ENCODE measurements at regions not wholly inside any gene's neighbourhood (a gene's known extent, or its start where the extent isn't known, plus 50 kb on each side); places are given as distances from the start of the nearest gene placed in this dataset.

- no peak for TF ChIP-seq ZNF512 (CRISPR knock-in tag; IDR thresholded peaks at IDR 0.05)
- TF ChIP-seq HDAC1 (CRISPR knock-in tag; IDR thresholded peaks at IDR 0.05), result no peak
- TF ChIP-seq ZBTB10 (CRISPR knock-in tag; IDR thresholded peaks at IDR 0.05; ENCODE audit: borderline replicate concordance), result no peak
- no peak for TF ChIP-seq HNRNPH1 (optimal IDR thresholded peaks at IDR 0.05; ENCODE audit: low read depth, low read length)
- TF ChIP-seq ZNF276 (CRISPR knock-in tag; IDR thresholded peaks at IDR 0.05; ENCODE audit: low read depth), result no peak
- no peak for TF ChIP-seq CTCF (CRISPR knock-in tag; IDR thresholded peaks at IDR 0.05)
- TF ChIP-seq KAT2B (IDR thresholded peaks at IDR 0.05; ENCODE audit: borderline replicate concordance, low read depth, low read length), result no peak
- TF ChIP-seq GABPA (IDR thresholded peaks at IDR 0.05; ENCODE audit: low read depth, low read length), result no peak
- no peak for TF ChIP-seq GABPA (CRISPR knock-in tag; IDR thresholded peaks at IDR 0.05; ENCODE audit: low read depth)
- TF ChIP-seq NR1H2 (CRISPR knock-in tag; IDR thresholded peaks at IDR 0.05; ENCODE audit: borderline replicate concordance, low read depth), result no peak
Observed at GRCh38 chr4:59612235-59612634, 1587.9 kb upstream of the ADGRL3 start.
